Kidney (tissue), 13 donors: ENCODE measurements at regions not wholly inside any gene's neighbourhood (a gene's known extent, or its start where the extent isn't known, plus 50 kb on each side); places are given as distances from the start of the nearest gene placed in this dataset.

ENCODE experiments used
- DNase-seq, 5 donors: peaks; one replicate each; pipeline ENCODE4 v3.0.0-alpha.2; 2013 to 2020
- FAIRE-seq: peaks from 2 replicates; lab custom pipeline; 2012; peaks lifted over from hg19 to GRCh38; lab: Jason Lieb, UNC
- H3K27ac ChIP-seq, 2 donors: one replicate each; pipeline ENCODE4 v1.7.0; 2013; ENCODE audit warnings: low read depth in 2 of 2, low read length in 2 of 2, inconsistent platforms in 1 of 2
- H3K27me3 ChIP-seq: one replicate; pipeline ENCODE4 v1.7.1; 2013; ENCODE audit warnings: low read length, inconsistent platforms; ENCODE audit not compliant: control insufficient read depth, insufficient read depth
- H3K36me3 ChIP-seq, 3 donors: one replicate each; pipeline versions ENCODE4 v1.7.0 to v1.7.1; 2013; ENCODE audit warnings: low read length in 3 of 3, control low read depth in 1 of 3, inconsistent platforms in 1 of 3; ENCODE audit not compliant: insufficient read depth in 3 of 3, control insufficient read depth in 2 of 3
- H3K4me1 ChIP-seq, 3 donors: one replicate each; pipeline versions ENCODE4 v1.7.0 to v1.7.1; 2013; ENCODE audit warnings: low read length in 3 of 3, inconsistent platforms in 1 of 3, low read depth in 1 of 3; ENCODE audit not compliant: control insufficient read depth in 2 of 3, insufficient read depth in 2 of 3
- H3K4me3 ChIP-seq, 3 donors: one replicate each; pipeline versions ENCODE4 v1.7.0 to v1.8.1; 2013; ENCODE audit warnings: low read length in 3 of 3, control low read depth in 1 of 3, inconsistent platforms in 1 of 3
- H3K9ac ChIP-seq, 3 donors: one replicate each; pipeline versions ENCODE4 v1.7.0 to v1.7.1; 2013; ENCODE audit warnings: low read length in 3 of 3, control low read depth in 1 of 3, inconsistent platforms in 1 of 3
- H3K9me3 ChIP-seq, 3 donors: one replicate each; pipeline versions ENCODE4 v1.7.0 to v1.7.1; 2013; ENCODE audit warnings: low read length in 3 of 3, control low read depth in 1 of 3, inconsistent platforms in 1 of 3; ENCODE audit not compliant: control insufficient read depth in 2 of 3, insufficient read depth in 1 of 3
- CTCF ChIP-seq: IDR thresholded peaks from 3 replicates; pipeline ENCODE4 v1.5.1; 2012; ENCODE audit warnings: mild to moderate bottlenecking, moderate library complexity, borderline replicate concordance; ENCODE audit not compliant: insufficient read depth; ENCODE audit errors: extremely low read depth
- intact Hi-C: fragments of 100-400 bp; cut with DNase I; formaldehyde crosslinking; loops from one replicate; pipeline ENCODE4 v1.11.1; 2022
- donor health status: control.
- donor health status: control.
- donor health status: control.
- donor health status: control.
- donor health status: control.
- donor health status: DM: yes; HTN: yes; CAD: no.
- donor health status: Normal renal cell carcinoma (clear cell type).

DNA sequence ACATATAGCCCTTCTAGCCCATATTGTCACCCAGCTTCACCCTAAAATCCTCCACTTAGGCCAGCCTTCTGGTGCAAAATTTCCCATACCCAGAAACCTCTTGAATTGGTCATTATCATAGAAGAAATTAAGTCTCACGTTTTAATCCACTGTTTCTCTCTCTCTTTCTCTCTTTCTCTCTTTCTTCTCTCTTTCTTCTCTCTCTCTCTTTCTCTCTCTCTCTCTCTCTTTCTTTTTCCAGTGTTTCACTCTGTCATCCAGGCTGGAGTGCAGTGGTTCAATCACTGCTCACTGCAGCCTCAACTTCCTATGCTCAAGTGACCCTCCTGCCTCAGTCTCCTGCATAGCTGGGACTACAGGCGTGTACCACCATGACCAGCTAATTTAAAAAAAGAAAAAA, 363.4 kb downstream of the TMEM167A start:
- no peak overlapping the region for H3K9ac ChIP-seq
- H3K9me3 ChIP-seq = no peaks in the 10 kb centered on the region
- intact Hi-C loops = no loop called here
- no peaks in the 10 kb centered on the region for H3K27me3 ChIP-seq
- no peak for TF ChIP-seq CTCF
- no peak overlapping the region for H3K4me3 ChIP-seq
- DNase-seq = no peak
- no peaks in the 10 kb centered on the region for H3K36me3 ChIP-seq
- H3K4me1 ChIP-seq = no peaks in the 10 kb centered on the region
- no peak for FAIRE-seq
- no peak overlapping the region for H3K27ac ChIP-seq

DNA sequence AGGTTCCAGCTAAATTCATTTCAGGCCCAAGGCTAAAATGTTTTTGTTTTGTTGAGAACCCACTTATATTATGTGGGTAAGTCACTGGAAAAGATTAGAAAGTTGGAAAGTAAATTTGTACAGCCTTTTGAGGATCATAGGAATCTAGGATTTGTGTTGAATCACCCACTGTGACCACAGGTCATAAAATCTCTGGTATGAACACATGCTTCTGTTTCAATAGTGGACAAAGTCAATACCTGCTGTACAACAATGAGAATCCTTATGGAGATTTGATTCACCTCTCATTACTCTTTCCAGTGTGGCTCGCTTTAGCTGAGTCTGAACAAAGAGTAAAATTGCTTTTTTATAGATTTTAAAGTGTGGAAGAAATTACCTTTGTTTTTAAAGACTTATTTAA, 369.5 kb downstream of the TMEM167A start:
- Histone ChIP-seq H3K4me1 (no peaks in the 10 kb centered on the region), H3K4me3 (no peak overlapping the region), H3K27ac (no peak overlapping the region), H3K9me3 (no peaks in the 10 kb centered on the region), H3K36me3 (no peaks in the 10 kb centered on the region), H3K27me3 (no peaks in the 10 kb centered on the region), H3K9ac (no peak overlapping the region)
- DNase-seq = peak in 1 of 5 donors; percentile 28
- FAIRE-seq = no peak
- intact Hi-C loops = no loop called here
- TF ChIP-seq CTCF = no peak

DNA sequence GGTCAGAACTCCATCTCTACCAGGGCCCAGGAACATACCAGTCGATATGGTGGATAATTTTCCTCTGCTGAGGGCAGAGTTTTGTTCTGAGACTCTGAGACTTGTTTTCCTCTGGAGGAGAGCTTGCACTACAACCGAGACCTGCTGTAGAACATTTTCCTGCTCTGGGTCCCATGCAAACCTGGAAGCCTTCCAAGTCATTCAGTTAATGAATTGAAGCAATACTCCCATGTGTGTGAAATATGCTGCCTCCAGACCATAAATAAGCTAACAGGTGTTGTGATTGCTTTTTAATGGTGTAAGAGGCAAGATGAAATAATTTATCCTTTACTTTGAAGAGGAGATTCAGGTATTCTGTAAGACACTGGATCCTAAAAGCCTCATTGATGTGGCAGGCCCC, 372.8 kb downstream of the TMEM167A start:
- no peaks in the 10 kb centered on the region for H3K4me1 ChIP-seq
- no peak for TF ChIP-seq CTCF
- H3K4me3 ChIP-seq = no peak overlapping the region
- no peak overlapping the region for H3K27ac ChIP-seq
- H3K36me3 ChIP-seq = no peaks in the 10 kb centered on the region
- intact Hi-C loops = no loop called here
- no peaks in the 10 kb centered on the region for H3K9me3 ChIP-seq
- no peak for FAIRE-seq
- no peak overlapping the region for H3K9ac ChIP-seq
- no peaks in the 10 kb centered on the region for H3K27me3 ChIP-seq
- peak in 2 of 5 donors; percentile 32 to 62 for DNase-seq

DNA sequence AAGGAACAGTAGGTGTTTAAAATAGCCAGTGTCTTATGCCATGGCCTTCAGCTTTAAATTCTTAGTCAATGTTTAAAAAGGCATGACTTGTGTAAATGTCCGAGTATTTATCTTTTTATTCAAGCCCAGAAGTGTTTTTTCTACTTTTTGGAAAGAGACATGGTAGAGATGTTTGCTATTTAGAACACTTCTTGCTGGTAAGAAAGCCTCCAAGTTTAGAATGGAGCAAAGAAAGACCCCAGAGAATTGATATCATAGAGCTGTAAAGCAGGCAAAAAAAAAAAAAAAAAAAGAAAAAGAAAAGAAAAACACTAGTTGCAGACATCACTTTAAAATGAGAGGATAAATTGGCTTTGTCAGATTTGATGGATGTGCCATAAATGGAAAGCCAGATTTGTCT, 375.1 kb downstream of the TMEM167A start:
- Histone ChIP-seq H3K27me3 (no peaks in the 10 kb centered on the region), H3K36me3 (no peaks in the 10 kb centered on the region), H3K9ac (no peak overlapping the region), H3K27ac (no peak overlapping the region), H3K9me3 (no peaks in the 10 kb centered on the region), H3K4me1 (no peaks in the 10 kb centered on the region), H3K4me3 (no peak overlapping the region)
- intact Hi-C loops = no loop called here
- TF ChIP-seq CTCF = no peak
- FAIRE-seq (no peak), DNase-seq (no peak)
